ENCODE measurements at regions not wholly inside any gene's neighbourhood (a gene's known extent, or its start where the extent isn't known, plus 50 kb on each side); places are given as distances from the start of the nearest gene placed in this dataset.

- Histone ChIP-seq H2BK5ac (ENCODE audit: low read depth, low read length, poor library complexity, severe bottlenecking) (no peak overlapping the region), H4K91ac (ENCODE audit: low read length) (no peak overlapping the region), H3K27me3 (ENCODE audit: control insufficient read depth in 1 of 2, insufficient read depth in 1 of 2, low read length in 2 of 2) (no peaks in the 10 kb centered on the region), H3K23ac (ENCODE audit: low read length in 2 of 2) (no peak overlapping the region), H3K4me3 (ENCODE audit: insufficient read depth in 1 of 2, low read depth in 1 of 2, low read length in 2 of 2) (no peak overlapping the region), H3K27ac (ENCODE audit: low read length, poor library complexity, severe bottlenecking) (no peak overlapping the region), H3K9me3 (ENCODE audit: control insufficient read depth, low read length) (no peaks in the 10 kb centered on the region), H2AK5ac (ENCODE audit: low read length, severe bottlenecking) (no peak overlapping the region), H3K9ac (ENCODE audit: low read length) (no peak overlapping the region), H3K14ac (ENCODE audit: low read length in 2 of 2) (no peak overlapping the region), H3K79me1 (replicated peaks; ENCODE audit: low read length, poor library complexity, severe bottlenecking) (no peaks in the 10 kb centered on the region), H3K4me1 (ENCODE audit: control insufficient read depth, insufficient read depth, low read depth, low read length) (no peaks in the 10 kb centered on the region), H3K18ac (ENCODE audit: low read depth in 1 of 2, low read length in 2 of 2) (no peak overlapping the region), H2BK12ac (ENCODE audit: low read length in 2 of 2) (no peak overlapping the region), H2BK120ac (ENCODE audit: low read depth, low read length) (no peak overlapping the region), H3K36me3 (ENCODE audit: control insufficient read depth in 1 of 2, insufficient read depth in 2 of 2, low read depth in 1 of 2, low read length in 2 of 2) (no peaks in the 10 kb centered on the region), H2AFZ (ENCODE audit: low read depth, low read length) (no peak overlapping the region), H3K4me2 (ENCODE audit: low read length, poor library complexity, severe bottlenecking) (no peak overlapping the region), H2BK15ac (ENCODE audit: low read depth, poor library complexity, severe bottlenecking) (no peak overlapping the region), H4K8ac (ENCODE audit: low read length) (no peak overlapping the region), H3K4ac (ENCODE audit: low read depth in 1 of 2, low read length in 2 of 2) (no peak overlapping the region)
- no peak for DNase-seq
These were observed 411.1 kb upstream of the SPOCK3 start for GRCh38 chr4:167645358-167645757.

GRCh38 chr4:167652267-167652666 is 418.0 kb upstream of the SPOCK3 start:
- H2BK5ac ChIP-seq (ENCODE audit: low read depth, low read length, poor library complexity, severe bottlenecking), result no peak overlapping the region
- no peak overlapping the region for H2AFZ ChIP-seq (ENCODE audit: low read depth, low read length)
- no peaks in the 10 kb centered on the region for H3K4me1 ChIP-seq (ENCODE audit: control insufficient read depth, insufficient read depth, low read depth, low read length)
- no peak overlapping the region for H4K91ac ChIP-seq (ENCODE audit: low read length)
- no peak overlapping the region for H2AK5ac ChIP-seq (ENCODE audit: low read length, severe bottlenecking)
- H3K9ac ChIP-seq (ENCODE audit: low read length), result no peak overlapping the region
- WGBS, result 42% methylated on average over 4 of the region's 4 CpGs
- no peak overlapping the region for H2BK120ac ChIP-seq (ENCODE audit: low read depth, low read length)
- H3K4ac ChIP-seq (ENCODE audit: low read depth in 1 of 2, low read length in 2 of 2), result no peak overlapping the region
- H4K8ac ChIP-seq (ENCODE audit: low read length), result no peak overlapping the region
- no peak overlapping the region for H2BK12ac ChIP-seq (ENCODE audit: low read length in 2 of 2)
- no peak overlapping the region for H3K4me2 ChIP-seq (ENCODE audit: low read length, poor library complexity, severe bottlenecking)
- H3K18ac ChIP-seq (ENCODE audit: low read depth in 1 of 2, low read length in 2 of 2), result no peak overlapping the region
- H3K79me1 ChIP-seq (replicated peaks; ENCODE audit: low read length, poor library complexity, severe bottlenecking), result no peaks in the 10 kb centered on the region
- H3K23ac ChIP-seq (ENCODE audit: low read length in 2 of 2), result no peak overlapping the region
- no peak overlapping the region for H3K4me3 ChIP-seq (ENCODE audit: insufficient read depth in 1 of 2, low read depth in 1 of 2, low read length in 2 of 2)
- no peaks in the 10 kb centered on the region for H3K36me3 ChIP-seq (ENCODE audit: control insufficient read depth in 1 of 2, insufficient read depth in 2 of 2, low read depth in 1 of 2, low read length in 2 of 2)
- no peaks in the 10 kb centered on the region for H3K9me3 ChIP-seq (ENCODE audit: control insufficient read depth, low read length)
- peak overlapping the region in 1 of 2 experiments; percentile 1 for H3K14ac ChIP-seq (ENCODE audit: low read length in 2 of 2)
- no peak for DNase-seq
- H3K27me3 ChIP-seq (ENCODE audit: control insufficient read depth in 1 of 2, insufficient read depth in 1 of 2, low read length in 2 of 2), result no peaks in the 10 kb centered on the region
- H2BK15ac ChIP-seq (ENCODE audit: low read depth, poor library complexity, severe bottlenecking), result no peak overlapping the region
- no peak overlapping the region for H3K27ac ChIP-seq (ENCODE audit: low read length, poor library complexity, severe bottlenecking)

- H2BK120ac ChIP-seq (ENCODE audit: low read depth, low read length), result no peak overlapping the region
- no peak overlapping the region for H4K8ac ChIP-seq (ENCODE audit: low read length)
- H2BK15ac ChIP-seq (ENCODE audit: low read depth, poor library complexity, severe bottlenecking), result no peak overlapping the region
- H2BK5ac ChIP-seq (ENCODE audit: low read depth, low read length, poor library complexity, severe bottlenecking), result no peak overlapping the region
- H3K9ac ChIP-seq (ENCODE audit: low read length), result no peak overlapping the region
- 87% methylated on average over 8 of the region's 9 CpGs for WGBS
- no peaks in the 10 kb centered on the region for H3K79me1 ChIP-seq (replicated peaks; ENCODE audit: low read length, poor library complexity, severe bottlenecking)
- H2BK12ac ChIP-seq (ENCODE audit: low read length in 2 of 2), result no peak overlapping the region
- H2AK5ac ChIP-seq (ENCODE audit: low read length, severe bottlenecking), result no peak overlapping the region
- no peak overlapping the region for H3K4me2 ChIP-seq (ENCODE audit: low read length, poor library complexity, severe bottlenecking)
- no peaks in the 10 kb centered on the region for H3K4me1 ChIP-seq (ENCODE audit: control insufficient read depth, insufficient read depth, low read depth, low read length)
- no peak for DNase-seq
- H3K27me3 ChIP-seq (ENCODE audit: control insufficient read depth in 1 of 2, insufficient read depth in 1 of 2, low read length in 2 of 2), result no peaks in the 10 kb centered on the region
- no peak overlapping the region for H3K27ac ChIP-seq (ENCODE audit: low read length, poor library complexity, severe bottlenecking)
- H3K9me3 ChIP-seq (ENCODE audit: control insufficient read depth, low read length), result peaks cover 5% of the 10 kb centered on the region
- H3K4ac ChIP-seq (ENCODE audit: low read depth in 1 of 2, low read length in 2 of 2), result no peak overlapping the region
- H3K36me3 ChIP-seq (ENCODE audit: control insufficient read depth in 1 of 2, insufficient read depth in 2 of 2, low read depth in 1 of 2, low read length in 2 of 2), result no peaks in the 10 kb centered on the region
- no peak overlapping the region for H2AFZ ChIP-seq (ENCODE audit: low read depth, low read length)
- no peak overlapping the region for H3K14ac ChIP-seq (ENCODE audit: low read length in 2 of 2)
- no peak overlapping the region for H4K91ac ChIP-seq (ENCODE audit: low read length)
- no peak overlapping the region for H3K23ac ChIP-seq (ENCODE audit: low read length in 2 of 2)
- no peak overlapping the region for H3K18ac ChIP-seq (ENCODE audit: low read depth in 1 of 2, low read length in 2 of 2)
- H3K4me3 ChIP-seq (ENCODE audit: insufficient read depth in 1 of 2, low read depth in 1 of 2, low read length in 2 of 2), result no peak overlapping the region
These were observed 403.6 kb upstream of the ANXA10 start for GRCh38 chr4:167688660-167689142.

- Histone ChIP-seq H2AFZ (ENCODE audit: low read depth, low read length) (no peak overlapping the region), H4K91ac (ENCODE audit: low read length) (no peak overlapping the region), H4K8ac (ENCODE audit: low read length) (no peak overlapping the region), H2BK15ac (ENCODE audit: low read depth, poor library complexity, severe bottlenecking) (no peak overlapping the region), H2BK120ac (ENCODE audit: low read depth, low read length) (no peak overlapping the region), H3K9ac (ENCODE audit: low read length) (no peak overlapping the region), H3K36me3 (ENCODE audit: control insufficient read depth in 1 of 2, insufficient read depth in 2 of 2, low read depth in 1 of 2, low read length in 2 of 2) (no peaks in the 10 kb centered on the region), H3K79me1 (replicated peaks; ENCODE audit: low read length, poor library complexity, severe bottlenecking) (no peaks in the 10 kb centered on the region), H3K4me1 (ENCODE audit: control insufficient read depth, insufficient read depth, low read depth, low read length) (no peaks in the 10 kb centered on the region), H3K4ac (ENCODE audit: low read depth in 1 of 2, low read length in 2 of 2) (no peak overlapping the region), H3K27ac (ENCODE audit: low read length, poor library complexity, severe bottlenecking) (no peak overlapping the region), H2BK5ac (ENCODE audit: low read depth, low read length, poor library complexity, severe bottlenecking) (no peak overlapping the region), H2AK5ac (ENCODE audit: low read length, severe bottlenecking) (no peak overlapping the region), H3K23ac (ENCODE audit: low read length in 2 of 2) (no peak overlapping the region), H3K4me3 (ENCODE audit: insufficient read depth in 1 of 2, low read depth in 1 of 2, low read length in 2 of 2) (no peak overlapping the region), H3K4me2 (ENCODE audit: low read length, poor library complexity, severe bottlenecking) (no peak overlapping the region), H3K18ac (ENCODE audit: low read depth in 1 of 2, low read length in 2 of 2) (no peak overlapping the region), H3K27me3 (ENCODE audit: control insufficient read depth in 1 of 2, insufficient read depth in 1 of 2, low read length in 2 of 2) (no peaks in the 10 kb centered on the region), H3K9me3 (ENCODE audit: control insufficient read depth, low read length) (no peaks in the 10 kb centered on the region), H3K14ac (ENCODE audit: low read length in 2 of 2) (no peak overlapping the region), H2BK12ac (ENCODE audit: low read length in 2 of 2) (no peak overlapping the region)
- no peak for DNase-seq
These were observed 389.9 kb upstream of the ANXA10 start for GRCh38 chr4:167702391-167702790.
